ENCODE measurements at regions not wholly inside any gene's neighbourhood (a gene's known extent, or its start where the extent isn't known, plus 50 kb on each side); places are given as distances from the start of the nearest gene placed in this dataset.

- no peak for TF ChIP-seq CTCF (IDR thresholded peaks at IDR 0.05; ENCODE audit: insufficient read depth, low read depth, low read length)
These were observed 129.4 kb upstream of the CNTNAP5 start for GRCh38 chr2:123895651-123896050.

GRCh38 chr2:123901256-123901655 lies 123.8 kb upstream of the CNTNAP5 start:
- Histone ChIP-seq H3K4me3 (ENCODE audit: low read depth, low read length) (no peak overlapping the region), H3K27me3 (ENCODE audit: control insufficient read depth, insufficient read depth, low read length) (no peaks in the 10 kb centered on the region), H3K36me3 (ENCODE audit: control insufficient read depth, insufficient read depth, low read length) (no peaks in the 10 kb centered on the region)
- no peak for TF ChIP-seq CTCF (IDR thresholded peaks at IDR 0.05; ENCODE audit: insufficient read depth, low read depth, low read length)
- ChIA-PET POLR2A (no interaction called here), CTCF (no interaction called here)
- no peak for DNase-seq (ENCODE audit: low read depth)

More at GRCh38 chr2:123895651-123896050, 129.4 kb upstream of the CNTNAP5 start:
- no peak for DNase-seq (ENCODE audit: low read depth)
- Histone ChIP-seq H3K4me3 (ENCODE audit: low read depth, low read length) (no peak overlapping the region), H3K36me3 (ENCODE audit: control insufficient read depth, insufficient read depth, low read length) (no peaks in the 10 kb centered on the region), H3K27me3 (ENCODE audit: control insufficient read depth, insufficient read depth, low read length) (no peaks in the 10 kb centered on the region)
- ChIA-PET POLR2A (no interaction called here), CTCF (no interaction called here)

GRCh38 chr2:123906361-123906760 lies 118.7 kb upstream of the CNTNAP5 start:
- Histone ChIP-seq H3K36me3 (ENCODE audit: control insufficient read depth, insufficient read depth, low read length) (no peaks in the 10 kb centered on the region), H3K4me3 (ENCODE audit: low read depth, low read length) (no peak overlapping the region), H3K27me3 (ENCODE audit: control insufficient read depth, insufficient read depth, low read length) (no peaks in the 10 kb centered on the region)
- no peak for TF ChIP-seq CTCF (IDR thresholded peaks at IDR 0.05; ENCODE audit: insufficient read depth, low read depth, low read length)
- CTCF ChIA-PET, result no interaction called here
- no peak for DNase-seq (ENCODE audit: low read depth)
- POLR2A ChIA-PET, result no interaction called here

GRCh38 chr2:123908522-123908921 lies 116.6 kb upstream of the CNTNAP5 start:
- ChIA-PET CTCF (no interaction called here), POLR2A (no interaction called here)

GRCh38 chr2:123912171-123912570 lies 112.9 kb upstream of the CNTNAP5 start:
- CTCF ChIA-PET, result no interaction called here

More at GRCh38 chr2:123908522-123908921, 116.6 kb upstream of the CNTNAP5 start:
- Histone ChIP-seq H3K4me3 (ENCODE audit: low read depth, low read length) (no peak overlapping the region), H3K36me3 (ENCODE audit: control insufficient read depth, insufficient read depth, low read length) (no peaks in the 10 kb centered on the region), H3K27me3 (ENCODE audit: control insufficient read depth, insufficient read depth, low read length) (no peaks in the 10 kb centered on the region)
- DNase-seq (ENCODE audit: low read depth), result no peak
- no peak for TF ChIP-seq CTCF (IDR thresholded peaks at IDR 0.05; ENCODE audit: insufficient read depth, low read depth, low read length)

More at GRCh38 chr2:123912171-123912570, 112.9 kb upstream of the CNTNAP5 start:
- TF ChIP-seq CTCF (IDR thresholded peaks at IDR 0.05; ENCODE audit: insufficient read depth, low read depth, low read length), result no peak
- no peak for DNase-seq (ENCODE audit: low read depth)
- POLR2A ChIA-PET, result no interaction called here
- Histone ChIP-seq H3K36me3 (ENCODE audit: control insufficient read depth, insufficient read depth, low read length) (no peaks in the 10 kb centered on the region), H3K4me3 (ENCODE audit: low read depth, low read length) (no peak overlapping the region), H3K27me3 (ENCODE audit: control insufficient read depth, insufficient read depth, low read length) (no peaks in the 10 kb centered on the region)

Data from BJ (cell line).